Testis (tissue), 2 donors: ENCODE measurements at regions not wholly inside any gene's neighbourhood (a gene's known extent, or its start where the extent isn't known, plus 50 kb on each side); places are given as distances from the start of the nearest gene placed in this dataset.
"Not testable (repeated sequence)": the region's sequence is repeated elsewhere in the genome, so short reads cannot be mapped to it uniquely, and the experiment has no call there.

Source experiments
- CTCF ChIP-seq, 3 experiments: fragments of 450-650 bp in 2 of 3; fragments of 200-600 bp in 1 of 3; sonication (generic) in 1 of 3; IDR thresholded peaks; one replicate each; pipeline ENCODE4 v1.5.1; 2016 to 2019; ENCODE audit warnings: antibody characterized with exemption in 3 of 3, mild to moderate bottlenecking in 2 of 3, moderate library complexity in 1 of 3
- POLR2A ChIP-seq: fragments of 450-650 bp; IDR thresholded peaks from one replicate; pipeline ENCODE4 v1.6.1; 2017; ENCODE audit warnings: antibody characterized with exemption, mild to moderate bottlenecking, moderate library complexity

- not testable (repeated sequence) for TF ChIP-seq CTCF (IDR thresholded peaks at IDR 0.05); POLR2A
Measured at GRCh38 chr6:118701260-118701659, 49.9 kb upstream of the CEP85L start.
